ENCODE measurements at regions not wholly inside any gene's neighbourhood (a gene's known extent, or its start where the extent isn't known, plus 50 kb on each side); places are given as distances from the start of the nearest gene placed in this dataset.
A peak's percentile ranks its signal among the peaks of the same experiment; 100 is the strongest.
"Not testable (repeated sequence)": the region's sequence is repeated elsewhere in the genome, so short reads cannot be mapped to it uniquely, and the experiment has no call there.

GRCh38 chr11:19625438-19625837 is 87.2 kb upstream of the NAV2 start:
- no peak for DNase-seq

DNA sequence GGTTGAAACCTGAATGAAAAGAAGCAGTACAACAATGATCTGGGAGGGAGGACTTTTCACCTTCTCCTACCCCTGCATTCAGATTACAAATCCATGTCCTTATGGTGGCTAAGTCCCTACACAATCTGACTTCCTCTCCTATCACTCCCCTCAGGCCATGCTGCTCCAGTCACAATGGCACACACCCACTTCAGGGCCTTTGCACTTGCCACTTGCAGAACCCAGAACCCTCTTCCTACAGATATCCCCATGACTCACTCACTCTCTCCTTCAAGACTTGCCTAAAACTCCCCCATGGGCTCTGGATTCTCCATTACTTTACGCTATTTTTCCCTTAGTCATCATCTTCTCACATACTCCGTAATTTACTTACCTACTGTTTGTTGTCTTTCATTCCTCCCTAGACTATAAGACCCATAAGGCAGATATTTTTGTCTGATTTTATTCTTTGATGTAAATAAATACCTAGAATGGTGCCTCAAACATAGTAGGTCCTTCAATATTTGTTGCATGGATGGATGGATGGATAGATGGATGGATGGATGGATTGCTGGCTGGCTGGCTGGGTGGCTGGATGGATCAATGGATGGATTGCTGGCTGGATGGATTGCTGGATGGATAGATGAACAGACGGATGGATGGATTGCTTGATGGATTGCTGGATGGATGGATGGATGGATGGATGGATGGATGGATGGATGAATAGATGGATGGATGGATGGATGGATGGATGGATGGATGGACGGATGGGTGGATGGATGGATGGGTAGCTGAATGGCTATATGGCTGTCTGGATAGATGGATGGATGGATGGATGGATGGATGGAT is 94.7 kb upstream of the NAV2 start:
- no peak for DNase-seq

DNA sequence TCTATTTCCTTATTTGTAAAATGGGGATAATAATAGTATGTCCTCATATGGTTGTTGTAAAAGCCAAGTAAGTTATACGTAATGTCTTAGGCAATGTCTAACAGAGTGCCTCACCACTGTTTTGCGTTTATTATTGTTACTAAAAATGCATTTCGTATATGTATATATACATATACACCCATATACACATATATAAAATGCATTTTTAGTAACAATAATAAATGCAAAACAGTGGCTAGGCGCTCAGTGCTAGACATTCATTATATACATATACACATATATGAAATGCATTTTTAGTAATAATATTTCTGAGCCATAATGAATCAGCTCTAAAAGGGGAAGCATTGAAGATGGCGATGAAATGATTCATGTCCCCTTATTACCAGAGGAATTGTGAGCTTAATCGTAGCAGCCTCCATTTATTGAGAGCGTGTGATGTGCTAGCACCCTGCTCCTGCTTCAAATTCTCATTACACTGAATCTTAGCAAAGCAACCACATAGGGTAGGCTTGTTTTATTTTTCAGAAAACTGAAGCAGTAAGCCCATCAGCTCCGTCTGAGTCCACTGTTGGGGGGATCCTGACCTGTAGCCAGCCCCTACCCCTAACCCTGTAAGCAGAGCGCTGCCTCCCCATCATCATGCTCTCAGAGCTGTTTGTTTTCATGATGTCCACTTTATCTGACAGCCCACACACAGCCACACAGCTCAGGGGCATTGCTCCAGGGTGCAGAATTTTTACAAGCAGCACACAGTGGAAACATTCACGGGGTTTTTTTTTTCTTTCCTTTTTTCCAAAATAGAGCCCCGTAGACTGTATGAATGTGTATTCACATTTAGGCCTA is 97.1 kb upstream of the NAV2 start:
- no peak for DNase-seq

DNA sequence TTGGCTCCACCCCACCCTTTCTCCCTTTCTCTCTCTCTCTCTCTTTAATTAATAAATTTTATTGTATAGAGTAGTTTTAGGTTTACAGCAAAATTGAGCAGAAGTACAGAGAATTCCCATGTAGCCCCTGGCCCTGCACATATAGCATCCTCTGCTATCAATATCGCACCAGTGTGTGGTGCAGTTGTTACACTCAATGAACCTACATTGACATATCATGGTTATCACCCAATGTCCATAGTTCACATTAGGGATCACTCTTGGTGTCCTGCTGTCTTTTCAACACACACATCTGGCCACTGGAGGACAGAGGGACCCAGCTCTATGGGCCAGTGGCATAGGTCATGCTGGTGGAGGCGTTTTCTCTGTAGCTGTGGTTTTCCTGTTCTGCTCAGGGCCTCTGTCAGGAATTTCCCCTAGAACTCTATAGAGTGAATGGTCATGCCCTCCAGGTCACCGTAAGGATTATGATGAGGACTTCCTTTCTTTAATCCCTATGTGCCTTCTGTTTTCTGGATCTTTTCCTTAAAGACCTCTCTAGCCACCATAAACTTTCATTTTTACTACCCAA is 98.2 kb upstream of the NAV2 start:
- DNase-seq = no peak

- not testable (repeated sequence) for DNase-seq
These were observed 100.6 kb upstream of the NAV2 start for GRCh38 chr11:19612025-19612424.

DNA sequence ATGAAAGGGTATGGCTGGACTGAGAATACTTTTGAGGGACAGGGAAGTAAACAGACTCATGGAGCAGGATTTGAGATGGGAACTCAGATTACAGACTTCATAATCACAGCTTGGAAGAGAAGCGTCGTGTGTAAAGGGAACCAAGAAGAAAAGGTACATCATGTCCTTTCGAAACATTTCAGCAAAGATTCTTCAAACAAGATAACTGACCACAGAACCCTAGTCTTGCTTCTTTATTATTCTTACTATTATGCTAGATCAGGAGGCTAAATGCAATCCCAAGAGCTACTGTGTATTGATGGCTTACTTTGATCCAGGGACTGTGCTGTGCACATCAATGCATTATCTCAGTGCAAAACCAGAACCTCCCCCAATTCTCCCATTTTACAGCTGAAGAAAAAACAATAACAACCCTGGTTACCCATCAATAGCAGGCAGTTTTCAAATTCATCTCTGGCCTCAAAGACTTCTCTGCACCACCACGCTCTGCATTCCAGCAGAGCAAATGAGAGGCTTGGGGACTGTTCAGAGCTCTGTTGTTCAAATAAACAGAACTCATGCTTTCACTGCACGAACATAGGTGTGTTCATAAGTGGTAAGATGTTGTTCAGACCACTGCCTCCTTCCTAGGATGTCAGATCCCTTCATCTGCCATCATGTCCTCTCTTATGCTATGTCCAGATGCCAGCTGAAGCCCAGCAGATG is 104.8 kb upstream of the NAV2 start:
- DNase-seq = no peak

- DNase-seq = no peak
These were observed 105.6 kb upstream of the NAV2 start for GRCh38 chr11:19606856-19607655.

DNA sequence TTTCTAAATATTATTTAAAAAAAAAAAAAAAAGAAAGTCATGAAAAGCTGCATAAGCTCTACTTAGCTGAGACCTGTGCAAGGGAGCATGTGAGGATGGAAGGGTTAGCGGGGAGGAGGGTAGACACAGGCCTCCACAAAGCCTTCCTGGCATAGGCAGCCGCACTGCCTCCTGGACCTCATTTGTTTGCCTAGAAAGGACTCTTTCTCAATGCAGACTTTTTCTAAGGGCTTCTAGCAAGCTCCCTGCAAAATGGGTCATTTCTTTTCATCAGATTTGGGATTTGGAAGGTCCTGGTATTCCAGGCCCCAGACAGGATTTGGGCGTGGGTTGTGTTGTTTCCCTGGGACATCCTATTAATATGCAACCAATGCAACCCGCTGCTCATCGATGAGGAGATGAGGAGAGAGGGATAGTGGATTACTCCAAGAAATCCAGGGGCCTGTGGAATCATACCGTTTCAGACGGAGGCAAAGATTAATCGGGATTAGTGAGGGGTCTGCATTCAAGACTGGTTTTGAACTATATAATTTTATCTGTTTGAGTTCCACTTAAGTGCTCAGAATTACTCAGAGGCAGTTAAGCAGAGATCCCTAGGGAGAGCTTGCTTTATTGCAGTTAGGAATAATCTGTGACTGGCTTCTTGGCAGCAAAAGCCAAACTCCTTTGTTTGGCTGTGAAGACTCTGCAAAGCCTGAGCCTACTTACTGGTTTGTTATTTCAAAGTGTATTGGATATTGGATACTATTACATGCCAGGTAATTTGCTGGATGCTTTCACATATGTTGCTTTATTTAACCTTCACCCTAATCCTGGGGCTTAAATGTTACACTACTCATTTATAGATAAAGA is 106.9 kb upstream of the NAV2 start:
- DNase-seq = no peak

GRCh38 chr11:19604679-19605375 is 107.8 kb upstream of the NAV2 start:
- no peak for DNase-seq

GRCh38 chr11:19603771-19604170 is 108.9 kb upstream of the NAV2 start:
- no peak for DNase-seq

DNA sequence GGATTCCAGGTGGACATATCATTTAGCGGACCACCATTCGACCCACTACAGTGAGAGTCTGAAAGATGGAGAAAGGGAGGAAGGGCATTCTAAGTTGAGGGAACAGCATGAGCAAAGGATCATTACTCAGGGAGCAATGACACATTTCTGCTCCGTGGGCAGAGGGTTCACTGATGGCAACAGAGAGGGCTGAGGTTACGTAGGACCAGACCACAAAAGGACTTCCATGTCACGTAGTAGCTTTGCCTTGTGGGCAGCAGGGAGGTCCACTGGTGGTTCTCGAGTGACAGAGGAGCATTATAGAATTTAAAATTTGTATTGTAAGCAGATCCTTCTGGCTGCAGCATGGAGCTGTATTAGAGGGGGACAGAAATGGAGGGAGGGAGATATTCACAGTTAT is 109.7 kb upstream of the NAV2 start:
- no peak for DNase-seq

DNA sequence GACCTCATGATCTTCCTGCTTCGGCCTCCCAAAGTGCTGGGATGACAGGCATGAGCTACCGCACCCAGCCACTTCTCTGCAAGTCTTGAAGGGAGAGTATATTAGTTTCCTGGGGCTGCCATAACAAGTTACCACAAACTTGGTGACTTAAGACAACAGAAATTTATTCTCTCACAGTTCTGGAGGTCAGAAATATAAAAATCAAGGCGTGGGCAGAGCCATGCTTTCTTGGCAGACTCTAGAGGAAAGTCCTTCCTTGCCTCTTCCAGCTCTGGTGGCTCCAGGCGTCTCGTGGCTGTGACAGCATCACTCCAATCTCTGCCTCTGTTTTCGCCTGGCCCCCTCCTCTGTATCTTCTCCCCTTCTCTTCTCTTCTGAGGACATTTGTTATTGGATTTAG is 110.2 kb upstream of the NAV2 start:
- no peak for DNase-seq

DNA sequence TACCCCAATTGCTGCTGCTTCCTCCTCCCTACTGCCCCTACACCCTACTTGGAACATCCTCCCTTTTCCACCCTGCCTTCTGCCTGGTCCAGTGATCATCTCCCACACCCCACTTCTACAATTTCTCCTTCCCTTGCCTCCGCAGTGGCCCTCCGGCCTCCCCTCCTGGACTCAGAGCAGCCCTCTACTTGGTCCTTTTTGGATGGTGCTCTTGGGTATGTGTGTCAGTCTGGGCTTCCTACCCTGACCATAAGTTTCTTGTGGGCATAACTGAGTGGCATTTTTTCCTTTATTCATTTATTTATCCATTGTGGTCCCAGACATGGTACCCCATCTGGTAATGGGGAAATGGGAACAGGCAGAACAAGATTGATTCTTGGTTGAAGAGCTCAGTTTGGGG is 111.4 kb upstream of the NAV2 start:
- DNase-seq = no peak

- no peak for DNase-seq
These were observed 113.0 kb upstream of the NAV2 start for GRCh38 chr11:19599681-19600080.

DNA sequence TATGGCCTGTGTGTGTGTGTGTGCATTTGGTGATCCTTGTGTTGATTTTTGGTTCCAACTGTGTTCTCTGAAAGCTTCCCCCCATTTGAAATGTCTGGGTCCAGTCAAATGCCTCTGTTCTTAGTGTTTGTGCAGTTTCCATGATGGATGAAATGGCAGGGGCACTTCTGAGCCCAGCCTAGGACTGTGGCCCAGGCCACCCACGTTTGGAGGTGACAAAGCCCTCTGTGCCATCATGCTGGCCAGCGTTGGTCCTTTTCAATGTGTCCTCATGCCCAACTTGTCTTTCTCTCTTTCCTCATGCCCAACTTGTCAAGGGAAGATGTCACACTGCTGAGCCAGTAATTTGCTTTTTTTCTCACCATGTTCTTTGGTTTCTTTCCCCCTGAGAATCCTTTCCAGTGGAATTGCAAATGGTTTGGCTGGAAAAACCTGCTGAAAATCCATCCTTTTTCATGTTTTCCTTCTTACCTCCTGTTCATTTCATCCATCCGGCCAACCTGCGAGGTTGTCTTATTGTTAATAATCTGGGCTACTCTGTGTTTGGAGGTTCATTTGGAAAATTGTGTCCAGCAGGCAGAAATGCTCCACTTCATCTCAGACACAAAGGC is 113.7 kb upstream of the NAV2 start:
- DNase-seq = no peak

- peak; percentile 20 for DNase-seq
These were observed 114.2 kb upstream of the NAV2 start for GRCh38 chr11:19598456-19598855.

- DNase-seq = peak; percentile 34
These were observed 114.8 kb upstream of the NAV2 start for GRCh38 chr11:19597876-19598275.

GRCh38 chr11:19597206-19597605 is 115.4 kb upstream of the NAV2 start:
- peak; percentile 68 for DNase-seq

DNA sequence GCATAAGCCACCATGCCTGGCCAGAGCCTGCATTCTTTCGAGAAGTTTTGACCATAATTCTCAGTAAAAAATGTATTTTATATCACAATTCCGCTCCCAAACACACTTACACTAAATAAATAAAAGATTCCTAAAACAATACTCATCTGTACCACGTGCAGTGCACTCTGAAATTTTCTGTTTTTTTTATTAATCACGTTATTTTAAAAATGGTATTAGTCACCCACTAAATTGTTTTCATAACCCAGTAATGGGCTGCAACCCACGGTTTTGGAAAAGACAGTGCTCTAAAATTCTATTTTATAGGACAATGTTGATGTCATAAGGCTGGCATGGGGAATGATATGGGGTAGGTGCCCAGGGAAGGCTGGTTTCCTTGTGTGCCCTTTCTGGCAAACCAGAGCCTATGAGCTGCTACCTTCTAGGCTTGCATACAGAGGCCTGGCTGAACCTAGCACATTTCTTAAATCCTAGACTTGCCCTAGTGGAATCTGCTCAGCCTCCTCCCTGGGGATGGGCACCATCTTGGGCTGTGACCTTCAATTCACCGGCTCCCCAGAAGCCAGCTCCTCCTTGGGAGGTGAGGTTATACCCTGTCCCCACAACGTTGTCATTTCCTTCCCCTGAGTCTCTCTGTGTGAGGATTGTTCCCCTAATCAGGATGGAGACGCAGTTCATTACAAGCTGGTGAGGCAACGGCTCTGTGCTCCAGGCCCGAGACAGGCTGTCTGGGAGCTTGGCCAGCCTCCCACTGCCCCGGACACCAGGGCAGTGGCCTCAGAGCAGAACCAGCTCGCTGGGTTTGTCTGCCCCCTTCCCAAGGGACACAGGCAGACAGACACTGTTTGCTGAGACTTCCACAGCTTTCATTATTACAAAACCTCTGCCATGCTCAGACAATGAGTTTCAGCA is 116.5 kb upstream of the NAV2 start:
- peak; percentile 58 for DNase-seq
